K562 (cell line): ENCODE measurements at regions not wholly inside any gene's neighbourhood (a gene's known extent, or its start where the extent isn't known, plus 50 kb on each side); places are given as distances from the start of the nearest gene placed in this dataset.

Source experiments
- FOXA1 ChIP-seq: fragments of 450-650 bp; IDR thresholded peaks from 2 replicates; pipeline ENCODE4 v1.6.1; 2016; ENCODE audit warnings: mild to moderate bottlenecking, borderline replicate concordance
- MIER1 ChIP-seq: fragments of 450-650 bp; IDR thresholded peaks from 2 replicates; pipeline ENCODE4 v1.6.1; 2016; ENCODE audit warnings: antibody characterized with exemption, mild to moderate bottlenecking, low read depth
- MTA2 ChIP-seq: fragments of 450-650 bp; IDR thresholded peaks from 2 replicates; pipeline ENCODE4 v1.6.1; 2016; ENCODE audit warnings: low read depth
- MYC ChIP-seq, 2 experiments: fragments of 250-450 bp in 1 of 2; sonication (Bioruptor Pico) in 1 of 2; IDR thresholded peaks; 2 replicates each; pipeline versions ENCODE4 v1.5.1 to v1.6.1; 2012 to 2021; ENCODE audit warnings: low read depth in 2 of 2, borderline replicate concordance in 1 of 2, improper control_type of control experiment in 1 of 2, low read length in 1 of 2, mild to moderate bottlenecking in 1 of 2, moderate library complexity in 1 of 2
- ZEB2 ChIP-seq: fragments of 450-650 bp; IDR thresholded peaks from 2 replicates; pipeline ENCODE4 v1.6.1; 2016
- ZNF696 ChIP-seq: fragments of 250-450 bp; sonication (Bioruptor Pico); conservative IDR thresholded peaks from 2 replicates; pipeline ENCODE4 v1.4.0; 2020; ENCODE audit warnings: mild to moderate bottlenecking, moderate library complexity
- TF ChIP-seq, protein P1 (sequence below), 2 experiments: fragments of 450-650 bp; formaldehyde crosslinking in 1 of 2; IDR thresholded peaks; 2 replicates each; pipeline versions ENCODE4 v1.4.0 to v1.6.1; 2014 to 2020; ENCODE audit warnings: mild to moderate bottlenecking in 2 of 2, borderline replicate concordance in 1 of 2, low read depth in 1 of 2
- TF ChIP-seq, protein P2 (sequence below): sonication (generic); IDR thresholded peaks from 2 replicates; pipeline ENCODE4 v1.6.1; 2016
- TF ChIP-seq, protein P3 (sequence below), 3 experiments: IDR thresholded peaks in 2 of 3; conservative IDR thresholded peaks in 1 of 3; 2 replicates each; pipeline ENCODE4 v1.5.1; 2011 to 2012; ENCODE audit warnings: low read length in 3 of 3, mild to moderate bottlenecking in 3 of 3, control low read depth in 2 of 3, improper control_type of control experiment in 1 of 3, inconsistent platforms in 1 of 3, low read depth in 1 of 3, mixed read lengths in 1 of 3, moderate library complexity in 1 of 3; ENCODE audit not compliant: insufficient read depth in 2 of 3
- TF ChIP-seq, protein P4 (sequence below): fragments of 450-650 bp; IDR thresholded peaks from 2 replicates; pipeline ENCODE4 v1.6.1; 2016; ENCODE audit warnings: borderline replicate concordance

DNA sequence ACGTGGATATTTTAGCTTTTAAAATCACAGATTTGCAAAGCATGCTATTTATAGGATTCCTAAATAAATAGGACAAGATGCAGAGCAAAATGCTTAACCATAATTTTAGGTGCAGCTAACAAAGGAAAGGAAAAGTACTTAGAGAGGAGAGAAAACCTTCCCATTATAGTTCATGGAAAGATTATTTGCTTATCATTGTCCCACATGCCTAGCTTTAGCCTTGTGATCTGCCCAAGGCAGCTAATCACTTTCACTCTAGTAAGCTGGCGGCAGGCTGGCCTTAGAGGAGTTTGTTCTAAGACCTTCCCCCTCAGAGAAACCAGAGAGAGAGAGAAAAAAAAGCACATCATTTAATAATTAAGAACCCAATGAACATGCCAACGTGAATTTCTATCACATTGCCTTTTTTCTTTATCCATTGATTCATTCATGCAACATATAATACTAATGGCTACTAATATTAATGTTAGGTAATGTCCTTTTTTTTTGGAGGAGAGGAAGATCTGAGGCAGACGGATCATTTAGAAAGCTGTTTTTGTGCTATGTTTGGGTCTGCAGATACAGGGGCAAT, 274.6 kb downstream of the ARL4A start (continued):
- TF ChIP-seq, protein P1, sequence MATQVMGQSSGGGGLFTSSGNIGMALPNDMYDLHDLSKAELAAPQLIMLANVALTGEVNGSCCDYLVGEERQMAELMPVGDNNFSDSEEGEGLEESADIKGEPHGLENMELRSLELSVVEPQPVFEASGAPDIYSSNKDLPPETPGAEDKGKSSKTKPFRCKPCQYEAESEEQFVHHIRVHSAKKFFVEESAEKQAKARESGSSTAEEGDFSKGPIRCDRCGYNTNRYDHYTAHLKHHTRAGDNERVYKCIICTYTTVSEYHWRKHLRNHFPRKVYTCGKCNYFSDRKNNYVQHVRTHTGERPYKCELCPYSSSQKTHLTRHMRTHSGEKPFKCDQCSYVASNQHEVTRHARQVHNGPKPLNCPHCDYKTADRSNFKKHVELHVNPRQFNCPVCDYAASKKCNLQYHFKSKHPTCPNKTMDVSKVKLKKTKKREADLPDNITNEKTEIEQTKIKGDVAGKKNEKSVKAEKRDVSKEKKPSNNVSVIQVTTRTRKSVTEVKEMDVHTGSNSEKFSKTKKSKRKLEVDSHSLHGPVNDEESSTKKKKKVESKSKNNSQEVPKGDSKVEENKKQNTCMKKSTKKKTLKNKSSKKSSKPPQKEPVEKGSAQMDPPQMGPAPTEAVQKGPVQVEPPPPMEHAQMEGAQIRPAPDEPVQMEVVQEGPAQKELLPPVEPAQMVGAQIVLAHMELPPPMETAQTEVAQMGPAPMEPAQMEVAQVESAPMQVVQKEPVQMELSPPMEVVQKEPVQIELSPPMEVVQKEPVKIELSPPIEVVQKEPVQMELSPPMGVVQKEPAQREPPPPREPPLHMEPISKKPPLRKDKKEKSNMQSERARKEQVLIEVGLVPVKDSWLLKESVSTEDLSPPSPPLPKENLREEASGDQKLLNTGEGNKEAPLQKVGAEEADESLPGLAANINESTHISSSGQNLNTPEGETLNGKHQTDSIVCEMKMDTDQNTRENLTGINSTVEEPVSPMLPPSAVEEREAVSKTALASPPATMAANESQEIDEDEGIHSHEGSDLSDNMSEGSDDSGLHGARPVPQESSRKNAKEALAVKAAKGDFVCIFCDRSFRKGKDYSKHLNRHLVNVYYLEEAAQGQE (IDR thresholded peaks at IDR 0.05; ENCODE audit: borderline replicate concordance) = peak; percentile 10; the same call in 1 of the 2 replicates
- TF ChIP-seq, protein P1 (CRISPR knock-in tag; IDR thresholded peaks at IDR 0.05; ENCODE audit: low read depth) = no peak
- TF ChIP-seq, protein P2, sequence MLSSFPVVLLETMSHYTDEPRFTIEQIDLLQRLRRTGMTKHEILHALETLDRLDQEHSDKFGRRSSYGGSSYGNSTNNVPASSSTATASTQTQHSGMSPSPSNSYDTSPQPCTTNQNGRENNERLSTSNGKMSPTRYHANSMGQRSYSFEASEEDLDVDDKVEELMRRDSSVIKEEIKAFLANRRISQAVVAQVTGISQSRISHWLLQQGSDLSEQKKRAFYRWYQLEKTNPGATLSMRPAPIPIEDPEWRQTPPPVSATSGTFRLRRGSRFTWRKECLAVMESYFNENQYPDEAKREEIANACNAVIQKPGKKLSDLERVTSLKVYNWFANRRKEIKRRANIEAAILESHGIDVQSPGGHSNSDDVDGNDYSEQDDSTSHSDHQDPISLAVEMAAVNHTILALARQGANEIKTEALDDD = peak; percentile 79
- TF ChIP-seq FOXA1 (no peak), MYC (IDR thresholded peaks at IDR 0.05; ENCODE audit: low read depth, low read length) (no peak), MYC (CRISPR knock-in tag; IDR thresholded peaks at IDR 0.05; ENCODE audit: borderline replicate concordance, low read depth) (no peak), MTA2 (peak; percentile 62; the same call in 1 of the 2 replicates), ZEB2 (0 out of 2 replicates have a peak, but pooled peaks have one; percentile 22), ZNF696 (CRISPR knock-in tag) (no peak), MIER1 (no peak)
- TF ChIP-seq, protein P3, sequence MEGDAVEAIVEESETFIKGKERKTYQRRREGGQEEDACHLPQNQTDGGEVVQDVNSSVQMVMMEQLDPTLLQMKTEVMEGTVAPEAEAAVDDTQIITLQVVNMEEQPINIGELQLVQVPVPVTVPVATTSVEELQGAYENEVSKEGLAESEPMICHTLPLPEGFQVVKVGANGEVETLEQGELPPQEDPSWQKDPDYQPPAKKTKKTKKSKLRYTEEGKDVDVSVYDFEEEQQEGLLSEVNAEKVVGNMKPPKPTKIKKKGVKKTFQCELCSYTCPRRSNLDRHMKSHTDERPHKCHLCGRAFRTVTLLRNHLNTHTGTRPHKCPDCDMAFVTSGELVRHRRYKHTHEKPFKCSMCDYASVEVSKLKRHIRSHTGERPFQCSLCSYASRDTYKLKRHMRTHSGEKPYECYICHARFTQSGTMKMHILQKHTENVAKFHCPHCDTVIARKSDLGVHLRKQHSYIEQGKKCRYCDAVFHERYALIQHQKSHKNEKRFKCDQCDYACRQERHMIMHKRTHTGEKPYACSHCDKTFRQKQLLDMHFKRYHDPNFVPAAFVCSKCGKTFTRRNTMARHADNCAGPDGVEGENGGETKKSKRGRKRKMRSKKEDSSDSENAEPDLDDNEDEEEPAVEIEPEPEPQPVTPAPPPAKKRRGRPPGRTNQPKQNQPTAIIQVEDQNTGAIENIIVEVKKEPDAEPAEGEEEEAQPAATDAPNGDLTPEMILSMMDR (IDR thresholded peaks at IDR 0.05 in 2 of 3, conservative IDR thresholded peaks at IDR 0.05 in 1 of 3; ENCODE audit: insufficient read depth in 2 of 3, low read depth in 1 of 3, low read length in 3 of 3) = no peak
- TF ChIP-seq, protein P4, sequence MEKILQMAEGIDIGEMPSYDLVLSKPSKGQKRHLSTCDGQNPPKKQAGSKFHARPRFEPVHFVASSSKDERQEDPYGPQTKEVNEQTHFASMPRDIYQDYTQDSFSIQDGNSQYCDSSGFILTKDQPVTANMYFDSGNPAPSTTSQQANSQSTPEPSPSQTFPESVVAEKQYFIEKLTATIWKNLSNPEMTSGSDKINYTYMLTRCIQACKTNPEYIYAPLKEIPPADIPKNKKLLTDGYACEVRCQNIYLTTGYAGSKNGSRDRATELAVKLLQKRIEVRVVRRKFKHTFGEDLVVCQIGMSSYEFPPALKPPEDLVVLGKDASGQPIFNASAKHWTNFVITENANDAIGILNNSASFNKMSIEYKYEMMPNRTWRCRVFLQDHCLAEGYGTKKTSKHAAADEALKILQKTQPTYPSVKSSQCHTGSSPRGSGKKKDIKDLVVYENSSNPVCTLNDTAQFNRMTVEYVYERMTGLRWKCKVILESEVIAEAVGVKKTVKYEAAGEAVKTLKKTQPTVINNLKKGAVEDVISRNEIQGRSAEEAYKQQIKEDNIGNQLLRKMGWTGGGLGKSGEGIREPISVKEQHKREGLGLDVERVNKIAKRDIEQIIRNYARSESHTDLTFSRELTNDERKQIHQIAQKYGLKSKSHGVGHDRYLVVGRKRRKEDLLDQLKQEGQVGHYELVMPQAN = no peak
